C4-2B (cell line): ENCODE measurements at regions not wholly inside any gene's neighbourhood (a gene's known extent, or its start where the extent isn't known, plus 50 kb on each side); places are given as distances from the start of the nearest gene placed in this dataset.

Source experiments
- ZFX ChIP-seq: fragments of 450-650 bp; IDR thresholded peaks from 2 replicates; pipeline ENCODE4 v1.6.1; 2017
- TF ChIP-seq, protein P1 (sequence below): fragments of 450-650 bp; conservative IDR thresholded peaks from 2 replicates; pipeline ENCODE4 v1.5.1; 2017; ENCODE audit warnings: mild to moderate bottlenecking

GRCh38 chr15:38148471-38148870, 104.2 kb upstream of the SPRED1 start:
- TF ChIP-seq, protein P1, sequence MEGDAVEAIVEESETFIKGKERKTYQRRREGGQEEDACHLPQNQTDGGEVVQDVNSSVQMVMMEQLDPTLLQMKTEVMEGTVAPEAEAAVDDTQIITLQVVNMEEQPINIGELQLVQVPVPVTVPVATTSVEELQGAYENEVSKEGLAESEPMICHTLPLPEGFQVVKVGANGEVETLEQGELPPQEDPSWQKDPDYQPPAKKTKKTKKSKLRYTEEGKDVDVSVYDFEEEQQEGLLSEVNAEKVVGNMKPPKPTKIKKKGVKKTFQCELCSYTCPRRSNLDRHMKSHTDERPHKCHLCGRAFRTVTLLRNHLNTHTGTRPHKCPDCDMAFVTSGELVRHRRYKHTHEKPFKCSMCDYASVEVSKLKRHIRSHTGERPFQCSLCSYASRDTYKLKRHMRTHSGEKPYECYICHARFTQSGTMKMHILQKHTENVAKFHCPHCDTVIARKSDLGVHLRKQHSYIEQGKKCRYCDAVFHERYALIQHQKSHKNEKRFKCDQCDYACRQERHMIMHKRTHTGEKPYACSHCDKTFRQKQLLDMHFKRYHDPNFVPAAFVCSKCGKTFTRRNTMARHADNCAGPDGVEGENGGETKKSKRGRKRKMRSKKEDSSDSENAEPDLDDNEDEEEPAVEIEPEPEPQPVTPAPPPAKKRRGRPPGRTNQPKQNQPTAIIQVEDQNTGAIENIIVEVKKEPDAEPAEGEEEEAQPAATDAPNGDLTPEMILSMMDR: no peak
- no peak for TF ChIP-seq ZFX
